H1 (cell line): ENCODE measurements at regions not wholly inside any gene's neighbourhood (a gene's known extent, or its start where the extent isn't known, plus 50 kb on each side); places are given as distances from the start of the nearest gene placed in this dataset.

ENCODE experiments used
- CTCF ChIA-PET: fragments of 300-600 bp; sonication (Branson Sonifier 250); formaldehyde crosslinking; loops from one replicate; lab custom pipeline; 2021; ENCODE audit not compliant: partially characterized antibody; lab: Charles Lee
- POLR2A ChIA-PET: fragments of 300-600 bp; sonication (Branson Sonifier 250); formaldehyde crosslinking; loops from one replicate; lab custom pipeline; 2021; ENCODE audit warnings: inconsistent platforms; ENCODE audit not compliant: partially characterized antibody; lab: Charles Lee
- DNase-seq, 2 experiments: peaks; one replicate each; pipeline versions ENCODE4 v3.0.0 to v3.0.0-alpha.2; 2010 to 2022; ENCODE audit warnings: low spot score in 2 of 2, low read depth in 1 of 2, mixed read lengths in 1 of 2
- FAIRE-seq: peaks from 2 replicates; lab custom pipeline; 2011; peaks lifted over from hg19 to GRCh38; lab: Jason Lieb, UNC
- H2AFZ ChIP-seq: 2 replicates; pipeline ENCODE4 v1.8.1; 2012; ENCODE audit warnings: low read length, inconsistent platforms
- H2AK5ac ChIP-seq: 2 replicates; pipeline ENCODE4 v1.6.1; 2013; ENCODE audit warnings: low read depth, low read length
- H2BK120ac ChIP-seq: replicated peaks from 2 replicates; pipeline ENCODE3; 2013; ENCODE audit warnings: low read depth, low read length, inconsistent platforms
- H2BK12ac ChIP-seq: 2 replicates; pipeline ENCODE4 v1.6.1; 2013; ENCODE audit warnings: low read depth, low read length
- H2BK15ac ChIP-seq: 2 replicates; pipeline ENCODE4 v1.6.1; 2013; ENCODE audit warnings: low read length
- H2BK20ac ChIP-seq: 2 replicates; pipeline ENCODE4 v1.6.1; 2013; ENCODE audit warnings: low read length
- H2BK5ac ChIP-seq: 2 replicates; pipeline ENCODE4 v1.6.1; 2013; ENCODE audit warnings: low read depth, low read length
- H3K14ac ChIP-seq: 2 replicates; pipeline ENCODE4 v1.6.1; 2013; ENCODE audit warnings: inconsistent platforms; ENCODE audit not compliant: insufficient read length
- H3K18ac ChIP-seq: 2 replicates; pipeline ENCODE4 v1.6.1; 2013; ENCODE audit warnings: low read length; ENCODE audit errors: extremely low read depth
- H3K23ac ChIP-seq: 2 replicates; pipeline ENCODE4 v1.6.1; 2013; ENCODE audit warnings: inconsistent platforms; ENCODE audit not compliant: insufficient read length
- H3K23me2 ChIP-seq: 2 replicates; pipeline ENCODE4 v1.6.1; 2013; ENCODE audit warnings: low read depth, low read length
- H3K27ac ChIP-seq: 2 replicates; pipeline ENCODE4 v1.6.1; 2011; ENCODE audit warnings: low read depth, low read length, inconsistent platforms
- H3K27me3 ChIP-seq, 4 experiments: replicated peaks in 1 of 4; 1 replicate in 1 of 4; 2 replicates in 3 of 4; pipeline versions ENCODE4 v1.6.1 to v1.8.1; 2011 to 2013; ENCODE audit warnings: low read length in 3 of 4, mild to moderate bottlenecking in 3 of 4, inconsistent platforms in 2 of 4, mixed read lengths in 2 of 4, moderate library complexity in 1 of 4; ENCODE audit not compliant: control insufficient read depth in 3 of 4, insufficient read depth in 3 of 4; ENCODE audit errors: extremely low read depth in 1 of 4
- H3K36me3 ChIP-seq, 4 experiments: 2 replicates each; pipeline versions ENCODE4 v1.6.1 to v1.8.1; 2011 to 2013; ENCODE audit warnings: mild to moderate bottlenecking in 4 of 4, low read length in 3 of 4, moderate library complexity in 2 of 4, control low read depth in 1 of 4, inconsistent platforms in 1 of 4; ENCODE audit not compliant: insufficient read depth in 4 of 4, control insufficient read depth in 2 of 4
- H3K4ac ChIP-seq: replicated peaks from 2 replicates; pipeline ENCODE3; 2013; ENCODE audit warnings: low read length, low read depth, mixed read lengths, inconsistent platforms; ENCODE audit not compliant: insufficient read length
- H3K4me1 ChIP-seq, 4 experiments: replicated peaks in 1 of 4; 1 replicate in 1 of 4; 2 replicates in 3 of 4; pipeline versions ENCODE4 v1.6.1 to v1.8.1; 2011 to 2013; ENCODE audit warnings: low read length in 3 of 4, inconsistent platforms in 2 of 4, mixed read lengths in 1 of 4; ENCODE audit not compliant: insufficient read depth in 4 of 4, control insufficient read depth in 3 of 4
- H3K4me2 ChIP-seq, 2 experiments: 2 replicates each; pipeline versions ENCODE4 v1.6.1 to v1.8.1; 2011 to 2013; ENCODE audit warnings: low read depth in 2 of 2, low read length in 2 of 2, control low read depth in 1 of 2, inconsistent platforms in 1 of 2, mild to moderate bottlenecking in 1 of 2; ENCODE audit not compliant: insufficient read depth in 1 of 2
- H3K4me3 ChIP-seq, 4 experiments: fragments of 200-600, 300-600 bp in 1 of 4; sonication (generic), shearing (Covaris generic), sonication (Bioruptor Twin) in 1 of 4; 2 replicates each; pipeline versions ENCODE4 v1.5.1 to v1.8.1; 2011 to 2016; ENCODE audit warnings: low read length in 4 of 4, low read depth in 3 of 4, control low read depth in 2 of 4, inconsistent platforms in 2 of 4, mild to moderate bottlenecking in 2 of 4, mixed read lengths in 1 of 4, moderate library complexity in 1 of 4; ENCODE audit not compliant: insufficient read depth in 2 of 4; ENCODE audit errors: extremely low read depth in 1 of 4
- H3K56ac ChIP-seq: replicated peaks from 2 replicates; pipeline ENCODE3; 2013; ENCODE audit warnings: low read depth, mild to moderate bottlenecking, mixed read lengths, low read length, inconsistent platforms; ENCODE audit not compliant: insufficient read length
- H3K79me1 ChIP-seq: 2 replicates; pipeline ENCODE4 v1.6.1; 2013; ENCODE audit warnings: low read depth, low read length, control low read depth
- H3K79me2 ChIP-seq, 2 experiments: 2 replicates each; pipeline versions ENCODE4 v1.6.1 to v1.8.1; 2012 to 2013; ENCODE audit warnings: low read length in 2 of 2, mild to moderate bottlenecking in 2 of 2, inconsistent platforms in 1 of 2; ENCODE audit not compliant: insufficient read depth in 2 of 2, control insufficient read depth in 1 of 2
- H3K9ac ChIP-seq, 4 experiments: replicated peaks in 1 of 4; 1 replicate in 1 of 4; 2 replicates in 3 of 4; pipeline versions ENCODE4 v1.6.1 to v1.8.1; 2011 to 2013; ENCODE audit warnings: low read depth in 3 of 4, low read length in 3 of 4, control low read depth in 2 of 4, mild to moderate bottlenecking in 2 of 4, moderate library complexity in 2 of 4, inconsistent platforms in 1 of 4; ENCODE audit errors: extremely low read depth in 1 of 4
- H3K9me3 ChIP-seq, 2 experiments: 2 replicates each; pipeline versions ENCODE4 v1.6.1 to v1.8.1; 2012 to 2013; ENCODE audit warnings: mild to moderate bottlenecking in 2 of 2, moderate library complexity in 2 of 2, control low read depth in 1 of 2, inconsistent platforms in 1 of 2, low read depth in 1 of 2, low read length in 1 of 2, mixed read lengths in 1 of 2; ENCODE audit not compliant: insufficient read depth in 2 of 2
- H4K20me1 ChIP-seq, 2 experiments: replicated peaks in 1 of 2; 2 replicates each; pipeline versions ENCODE3 to v1.8.1; 2011 to 2013; ENCODE audit warnings: inconsistent platforms in 2 of 2, low read length in 2 of 2, mild to moderate bottlenecking in 1 of 2; ENCODE audit not compliant: insufficient read depth in 2 of 2, control insufficient read depth in 1 of 2
- H4K5ac ChIP-seq: 2 replicates; pipeline ENCODE4 v1.6.1; 2013; ENCODE audit warnings: low read length, low read depth, mixed read lengths, inconsistent platforms; ENCODE audit not compliant: insufficient read length
- H4K8ac ChIP-seq: 2 replicates; pipeline ENCODE4 v1.8.0; 2013; ENCODE audit warnings: mild to moderate bottlenecking, moderate library complexity, low read length, inconsistent platforms; ENCODE audit not compliant: insufficient read depth; ENCODE audit errors: extremely low read depth
- H4K91ac ChIP-seq: replicated peaks from 2 replicates; pipeline ENCODE3; 2013; ENCODE audit warnings: low read length, mixed read lengths, inconsistent platforms; ENCODE audit not compliant: insufficient read length
- ATF2 ChIP-seq: IDR thresholded peaks from 2 replicates; pipeline ENCODE4 v1.6.1; 2012; ENCODE audit warnings: low read length, inconsistent platforms
- CEBPB ChIP-seq: IDR thresholded peaks from 2 replicates; pipeline ENCODE4 v1.6.1; 2012; ENCODE audit warnings: low read depth, low read length
- MAFK ChIP-seq: IDR thresholded peaks from 2 replicates; pipeline ENCODE4 v1.6.1; 2012; ENCODE audit warnings: low read depth, mild to moderate bottlenecking, improper control_type of control experiment, low read length
- POU5F1 ChIP-seq: IDR thresholded peaks from 2 replicates; pipeline ENCODE4 v1.6.1; 2011; ENCODE audit warnings: low read depth, mild to moderate bottlenecking, low read length, moderate library complexity
- SAP30 ChIP-seq: fragments of 300-600 bp; sonication (generic); IDR thresholded peaks from 2 replicates; pipeline ENCODE4 v1.7.1; 2012; ENCODE audit warnings: low read length, moderate library complexity, mild to moderate bottlenecking, inconsistent platforms; ENCODE audit not compliant: insufficient read depth, insufficient replicate concordance
- TBP ChIP-seq: IDR thresholded peaks from 2 replicates; pipeline ENCODE4 v1.6.1; 2011; ENCODE audit warnings: low read depth, low read length, improper control_type of control experiment
- WGBS, 2 experiments: shearing (Covaris generic) in 1 of 2; methylation state at CpG; one replicate each; pipeline versions ENCODE4 v1.1.6 to v1.1.7; 2013 to 2015; ENCODE audit warnings: low lambda C conversion rate in 2 of 2, mixed read lengths in 2 of 2, inconsistent platforms in 1 of 2, low coverage in 1 of 2, missing lambda C conversion rate in 1 of 2; ENCODE audit not compliant: insufficient replicate concordance in 2 of 2, insufficient coverage in 1 of 2, insufficient read length in 1 of 2; ENCODE audit errors: extremely low coverage in 1 of 2, missing lambda C conversion rate in 1 of 2; 5-methylcytosine and 5-hydroxymethylcytosine counted together

- WGBS, 2 experiments, result 92% methylated on average over 4 of the region's 4 CpGs; no CpG with 5 or more reads in 1 of the 2 experiments
- no peak overlapping the region for H2BK120ac ChIP-seq
- no peak overlapping the region for H3K4me2 ChIP-seq
- H3K14ac ChIP-seq, result no peak overlapping the region
- H2AFZ ChIP-seq, result no peak overlapping the region
- FAIRE-seq, result no peak
- no peak overlapping the region for H3K4me3 ChIP-seq
- ChIA-PET POLR2A (no interaction called here), CTCF (interaction anchor here (1.2 to 1.3 kb wide), 2 partner anchors 11 to 28 kb away, joined by 3 to 4 read pairs; no protein-coding TSS in a partner anchor)
- H4K20me1 ChIP-seq, result no peaks in the 10 kb centered on the region
- no peak overlapping the region for H3K56ac ChIP-seq
- no peak overlapping the region for H3K4ac ChIP-seq
- H3K79me2 ChIP-seq, result no peaks in the 10 kb centered on the region
- peaks cover 0 to 3% (median under 1%) of the 10 kb centered on the region in 4 experiments; a peak in 2 of 7 replicates for H3K4me1 ChIP-seq
- no peak overlapping the region for H2BK15ac ChIP-seq
- no peak overlapping the region for H3K23ac ChIP-seq
- no peak for DNase-seq
- H3K79me1 ChIP-seq, result no peaks in the 10 kb centered on the region
- no peak overlapping the region for H2BK12ac ChIP-seq
- no peak overlapping the region for H3K18ac ChIP-seq
- no peak overlapping the region; the same call in 1 of the 2 replicates for H2BK5ac ChIP-seq
- no peaks in the 10 kb centered on the region for H3K27me3 ChIP-seq
- no peak overlapping the region for H2AK5ac ChIP-seq
- H2BK20ac ChIP-seq, result no peak overlapping the region
- no peaks in the 10 kb centered on the region for H3K23me2 ChIP-seq
- no peaks in the 10 kb centered on the region for H3K36me3 ChIP-seq
- no peak overlapping the region for H3K9ac ChIP-seq
- H3K9me3 ChIP-seq, result no peaks in the 10 kb centered on the region
- H4K5ac ChIP-seq, result no peak overlapping the region
- no peak overlapping the region for H4K91ac ChIP-seq
- no peak overlapping the region for H3K27ac ChIP-seq
- no peak overlapping the region for H4K8ac ChIP-seq
- TF ChIP-seq TBP (no peak), SAP30 (no peak), ATF2 (no peak), MAFK (no peak), CEBPB (no peak), POU5F1 (no peak)
These were observed 408.3 kb upstream of the DDI1 start for GRCh38 chr11:103628121-103628520.
